ENCODE measurements at regions not wholly inside any gene's neighbourhood (a gene's known extent, or its start where the extent isn't known, plus 50 kb on each side); places are given as distances from the start of the nearest gene placed in this dataset.

- TF ChIP-seq, protein P1, sequence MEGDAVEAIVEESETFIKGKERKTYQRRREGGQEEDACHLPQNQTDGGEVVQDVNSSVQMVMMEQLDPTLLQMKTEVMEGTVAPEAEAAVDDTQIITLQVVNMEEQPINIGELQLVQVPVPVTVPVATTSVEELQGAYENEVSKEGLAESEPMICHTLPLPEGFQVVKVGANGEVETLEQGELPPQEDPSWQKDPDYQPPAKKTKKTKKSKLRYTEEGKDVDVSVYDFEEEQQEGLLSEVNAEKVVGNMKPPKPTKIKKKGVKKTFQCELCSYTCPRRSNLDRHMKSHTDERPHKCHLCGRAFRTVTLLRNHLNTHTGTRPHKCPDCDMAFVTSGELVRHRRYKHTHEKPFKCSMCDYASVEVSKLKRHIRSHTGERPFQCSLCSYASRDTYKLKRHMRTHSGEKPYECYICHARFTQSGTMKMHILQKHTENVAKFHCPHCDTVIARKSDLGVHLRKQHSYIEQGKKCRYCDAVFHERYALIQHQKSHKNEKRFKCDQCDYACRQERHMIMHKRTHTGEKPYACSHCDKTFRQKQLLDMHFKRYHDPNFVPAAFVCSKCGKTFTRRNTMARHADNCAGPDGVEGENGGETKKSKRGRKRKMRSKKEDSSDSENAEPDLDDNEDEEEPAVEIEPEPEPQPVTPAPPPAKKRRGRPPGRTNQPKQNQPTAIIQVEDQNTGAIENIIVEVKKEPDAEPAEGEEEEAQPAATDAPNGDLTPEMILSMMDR (IDR thresholded peaks at IDR 0.05; ENCODE audit: low read depth, low read length, missing control alignments), result no peak
- no peak overlapping the region for H3K4me3 ChIP-seq (ENCODE audit: low read depth, low read length)
- DNase-seq, result no peak
- no peak overlapping the region for H3K27ac ChIP-seq
- H3K27me3 ChIP-seq (replicated peaks), result no peaks in the 10 kb centered on the region
- in situ Hi-C loops (cut with HindIII; ENCODE audit: low pct_ligation_motif_present, low sequenced_read_pairs), result no loop called here
- H3K36me3 ChIP-seq (replicated peaks), result no peaks in the 10 kb centered on the region
These were observed 86.9 kb upstream of the SSBP2 start for GRCh38 chr5:81837667-81838306.

DNA sequence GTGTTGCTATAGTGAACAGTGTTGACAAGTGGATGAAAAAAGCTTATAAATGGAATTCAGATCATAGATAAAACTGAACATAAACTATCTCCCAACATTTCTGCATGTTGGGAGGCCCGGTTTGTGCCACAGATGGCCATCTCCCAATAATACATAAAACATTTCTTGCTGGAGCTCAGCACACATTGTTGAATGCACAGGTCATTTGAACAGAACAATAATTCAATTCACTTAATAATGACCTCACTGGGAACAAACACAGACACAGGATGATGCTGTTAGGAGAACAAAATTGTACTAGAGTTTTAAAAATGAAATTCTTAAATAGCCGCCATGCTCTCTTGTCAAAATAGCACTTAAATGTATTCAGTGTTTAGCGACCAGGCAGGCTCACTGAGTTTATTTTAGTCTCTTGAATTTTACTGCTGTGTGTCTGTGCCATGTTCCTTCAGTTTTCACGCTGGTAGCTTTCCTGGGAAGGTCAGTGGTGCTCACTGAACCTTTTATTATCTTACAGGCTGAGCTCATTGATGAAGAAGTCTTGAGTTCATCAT is 85.0 kb upstream of the SSBP2 start:
- Histone ChIP-seq H3K36me3 (replicated peaks) (no peaks in the 10 kb centered on the region), H3K4me3 (ENCODE audit: low read depth, low read length) (no peak overlapping the region), H3K27me3 (replicated peaks) (no peaks in the 10 kb centered on the region), H3K27ac (no peak overlapping the region)
- TF ChIP-seq, protein P1 (IDR thresholded peaks at IDR 0.05; ENCODE audit: low read depth, low read length, missing control alignments), result no peak
- DNase-seq, result no peak
- in situ Hi-C loops (cut with HindIII; ENCODE audit: low pct_ligation_motif_present, low sequenced_read_pairs), result no loop called here

- Histone ChIP-seq H3K4me3 (ENCODE audit: low read depth, low read length) (no peak overlapping the region), H3K27me3 (replicated peaks) (no peaks in the 10 kb centered on the region), H3K36me3 (replicated peaks) (no peaks in the 10 kb centered on the region), H3K27ac (no peak overlapping the region)
- DNase-seq, result no peak
- TF ChIP-seq, protein P1 (IDR thresholded peaks at IDR 0.05; ENCODE audit: low read depth, low read length, missing control alignments), result no peak
- in situ Hi-C loops (cut with HindIII; ENCODE audit: low pct_ligation_motif_present, low sequenced_read_pairs), result no loop called here
These were observed 83.2 kb upstream of the SSBP2 start for GRCh38 chr5:81834021-81834660.

DNA sequence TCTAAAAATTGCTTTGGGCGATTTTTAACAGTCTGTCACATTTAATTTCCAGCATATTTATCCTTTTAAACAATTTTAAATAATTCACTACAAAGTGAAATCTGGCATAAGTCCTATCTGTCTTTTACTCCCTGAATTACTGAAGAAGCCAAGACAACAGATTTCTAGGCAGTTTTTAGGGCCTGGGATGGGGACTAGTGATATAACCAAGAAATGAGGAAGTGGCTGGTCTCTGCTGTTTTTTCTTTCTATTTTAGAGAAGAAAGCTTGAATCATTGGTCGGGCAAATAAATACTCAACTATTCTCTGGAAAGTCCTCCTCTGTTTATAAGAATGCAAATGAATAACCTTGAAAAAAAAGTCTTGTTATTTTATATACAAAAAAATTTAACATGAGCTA is 79.7 kb upstream of the SSBP2 start:
- in situ Hi-C loops (cut with HindIII; ENCODE audit: low pct_ligation_motif_present, low sequenced_read_pairs), result no loop called here
- H3K27ac ChIP-seq, result no peak overlapping the region
- no peaks in the 10 kb centered on the region for H3K36me3 ChIP-seq (replicated peaks)
- no peak overlapping the region for H3K4me3 ChIP-seq (ENCODE audit: low read depth, low read length)
- DNase-seq, result no peak
- TF ChIP-seq, protein P1 (IDR thresholded peaks at IDR 0.05; ENCODE audit: low read depth, low read length, missing control alignments), result no peak
- H3K27me3 ChIP-seq (replicated peaks), result no peaks in the 10 kb centered on the region

DNA sequence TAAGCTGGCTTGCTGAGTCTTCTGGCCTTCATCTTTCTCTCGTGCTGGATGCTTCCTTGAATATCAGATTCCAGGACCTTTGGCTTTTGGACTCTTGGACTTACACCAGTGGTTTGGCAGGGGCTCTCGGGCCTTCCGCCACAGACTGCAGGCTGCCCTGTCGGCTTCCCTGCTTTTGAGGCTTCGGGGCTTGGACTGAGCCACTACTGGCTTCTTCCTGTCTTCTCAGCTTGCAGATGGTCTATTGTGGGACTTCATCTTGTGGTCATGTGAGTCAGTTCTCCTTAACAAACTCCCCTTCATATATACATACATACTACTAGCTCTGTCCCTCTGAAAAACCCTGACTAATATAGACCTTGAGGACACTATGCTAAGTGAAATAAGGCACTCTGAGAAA is 78.3 kb upstream of the SSBP2 start:
- DNase-seq, result no peak
- TF ChIP-seq, protein P1 (IDR thresholded peaks at IDR 0.05; ENCODE audit: low read depth, low read length, missing control alignments), result no peak
- H3K27me3 ChIP-seq (replicated peaks), result no peaks in the 10 kb centered on the region
- H3K27ac ChIP-seq, result no peak overlapping the region
- H3K36me3 ChIP-seq (replicated peaks), result no peaks in the 10 kb centered on the region
- H3K4me3 ChIP-seq (ENCODE audit: low read depth, low read length), result no peak overlapping the region
- in situ Hi-C loops (cut with HindIII; ENCODE audit: low pct_ligation_motif_present, low sequenced_read_pairs), result no loop called here

Measured in brain microvascular endothelial cell (primary cell).